ENCODE measurements at regions not wholly inside any gene's neighbourhood (a gene's known extent, or its start where the extent isn't known, plus 50 kb on each side); places are given as distances from the start of the nearest gene placed in this dataset.

DNA sequence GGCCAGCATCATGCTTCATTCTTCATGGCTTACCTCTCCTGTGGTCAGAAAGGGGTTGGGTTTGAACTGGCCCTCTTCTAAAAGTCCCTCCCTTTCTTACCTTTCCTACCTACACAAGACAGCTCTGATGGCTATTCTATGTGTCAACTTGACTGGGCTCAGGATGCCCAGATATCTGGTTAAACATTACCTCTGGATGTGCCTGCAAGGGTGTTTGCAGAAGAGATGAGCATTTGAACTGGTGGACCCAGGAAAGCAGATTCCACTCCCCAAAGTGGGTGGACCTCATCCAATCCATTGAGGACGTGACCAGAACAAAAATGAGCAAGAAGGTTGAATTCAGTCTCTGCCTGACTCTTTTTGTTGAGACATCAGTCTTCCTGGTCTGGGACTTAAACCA, 79.0 kb upstream of the TCF7L2 start:
- Histone ChIP-seq H3K4me1 (peaks cover 0 to 5% (median 0%) of the 10 kb centered on the region in 9 donors), H3K36me3 (no peaks in the 10 kb centered on the region), H3K4me3 (no peak overlapping the region), H3K27me3 (no peaks in the 10 kb centered on the region), H3K9me3 (peaks cover 0 to 32% (median 12%) of the 10 kb centered on the region in 11 donors), H3K27ac (no peak overlapping the region)
- DNase-seq (no peak), ATAC-seq (no peak)
- intact Hi-C loops (cut with DNase I): no loop called here
- WGBS, 2 donors: 91 to 98% methylated on average over 1 of the region's 1 CpG
- TF ChIP-seq, protein P1, sequence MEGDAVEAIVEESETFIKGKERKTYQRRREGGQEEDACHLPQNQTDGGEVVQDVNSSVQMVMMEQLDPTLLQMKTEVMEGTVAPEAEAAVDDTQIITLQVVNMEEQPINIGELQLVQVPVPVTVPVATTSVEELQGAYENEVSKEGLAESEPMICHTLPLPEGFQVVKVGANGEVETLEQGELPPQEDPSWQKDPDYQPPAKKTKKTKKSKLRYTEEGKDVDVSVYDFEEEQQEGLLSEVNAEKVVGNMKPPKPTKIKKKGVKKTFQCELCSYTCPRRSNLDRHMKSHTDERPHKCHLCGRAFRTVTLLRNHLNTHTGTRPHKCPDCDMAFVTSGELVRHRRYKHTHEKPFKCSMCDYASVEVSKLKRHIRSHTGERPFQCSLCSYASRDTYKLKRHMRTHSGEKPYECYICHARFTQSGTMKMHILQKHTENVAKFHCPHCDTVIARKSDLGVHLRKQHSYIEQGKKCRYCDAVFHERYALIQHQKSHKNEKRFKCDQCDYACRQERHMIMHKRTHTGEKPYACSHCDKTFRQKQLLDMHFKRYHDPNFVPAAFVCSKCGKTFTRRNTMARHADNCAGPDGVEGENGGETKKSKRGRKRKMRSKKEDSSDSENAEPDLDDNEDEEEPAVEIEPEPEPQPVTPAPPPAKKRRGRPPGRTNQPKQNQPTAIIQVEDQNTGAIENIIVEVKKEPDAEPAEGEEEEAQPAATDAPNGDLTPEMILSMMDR (IDR thresholded peaks at IDR 0.05): no peak

DNA sequence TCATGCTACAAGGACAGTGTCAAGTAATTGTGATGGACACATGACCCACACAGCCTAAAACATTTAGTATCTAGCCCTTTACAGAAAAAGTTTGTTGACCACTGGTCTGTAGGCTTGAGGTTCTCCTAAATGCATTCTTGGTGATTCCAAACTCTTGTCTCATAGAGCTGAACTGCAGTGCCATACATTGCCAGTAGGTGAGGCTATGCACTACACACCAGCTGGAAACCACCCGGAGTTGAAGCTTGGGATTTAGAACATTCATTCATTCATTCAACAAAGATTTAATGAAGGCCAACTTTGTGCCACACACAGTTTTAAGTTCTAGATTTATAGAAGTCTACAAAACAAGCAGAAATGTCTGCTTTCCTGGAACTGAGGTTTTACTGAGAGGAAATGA, 77.3 kb upstream of the TCF7L2 start:
- Histone ChIP-seq H3K4me3 (no peak overlapping the region), H3K36me3 (no peaks in the 10 kb centered on the region), H3K9me3 (peaks cover 0 to 32% (median 12%) of the 10 kb centered on the region in 11 donors), H3K27ac (no peak overlapping the region), H3K4me1 (peaks cover 0 to 10% (median 0%) of the 10 kb centered on the region in 9 donors), H3K27me3 (no peaks in the 10 kb centered on the region)
- TF ChIP-seq, protein P1 (IDR thresholded peaks at IDR 0.05): peak in 5 of 9 donors; percentile 3 to 31 (median 21)
- intact Hi-C loops (cut with DNase I): no loop called here
- 86 to 92% methylated on average over 1 of the region's 1 CpG for WGBS, 2 donors
- DNase-seq: no peak
- no peak for ATAC-seq

DNA sequence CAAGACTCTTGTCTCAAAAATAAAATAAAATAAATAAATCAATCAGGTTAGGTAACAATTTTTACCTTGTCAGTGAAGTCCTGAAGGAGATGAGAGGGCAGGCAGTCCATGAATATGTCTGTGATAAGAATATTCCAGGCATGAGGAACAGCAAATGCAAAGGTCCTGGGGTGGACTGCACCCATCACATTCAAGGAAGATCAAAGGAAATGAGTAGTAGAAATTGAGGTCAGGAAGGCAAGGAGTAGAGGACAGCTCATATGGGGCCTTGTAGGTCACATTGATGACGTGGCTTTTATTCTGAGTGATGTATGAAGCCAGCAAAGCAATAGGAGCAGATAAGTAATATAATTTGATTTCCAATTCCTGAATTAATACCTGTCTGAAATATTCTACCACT, 76.5 kb upstream of the TCF7L2 start:
- 88 to 95% methylated on average over 1 of the region's 1 CpG for WGBS, 2 donors
- DNase-seq: no peak

GRCh38 chr10:112874982-112875381, 75.1 kb upstream of the TCF7L2 start:
- Histone ChIP-seq H3K9me3 (peaks cover 0 to 32% (median 12%) of the 10 kb centered on the region in 11 donors), H3K4me1 (peaks cover 0 to 10% (median 0%) of the 10 kb centered on the region in 9 donors), H3K36me3 (no peaks in the 10 kb centered on the region), H3K27ac (no peak overlapping the region), H3K27me3 (no peaks in the 10 kb centered on the region), H3K4me3 (no peak overlapping the region)
- 87 to 91% methylated on average over 4 of the region's 4 CpGs for WGBS, 2 donors
- no peak for ATAC-seq
- TF ChIP-seq, protein P1 (IDR thresholded peaks at IDR 0.05): no peak
- intact Hi-C loops (cut with DNase I): no loop called here
- no peak for DNase-seq

More for the DNA sequence above, 76.5 kb upstream of the TCF7L2 start:
- no peak for ATAC-seq
- no peak overlapping the region for H3K27ac ChIP-seq
- no peaks in the 10 kb centered on the region for H3K36me3 ChIP-seq
- no peak overlapping the region for H3K4me3 ChIP-seq
- H3K27me3 ChIP-seq: no peaks in the 10 kb centered on the region
- TF ChIP-seq, protein P1 (IDR thresholded peaks at IDR 0.05): no peak
- intact Hi-C loops (cut with DNase I): no loop called here
- H3K4me1 ChIP-seq: peaks cover 0 to 10% (median 0%) of the 10 kb centered on the region in 9 donors
- H3K9me3 ChIP-seq: peaks cover 0 to 32% (median 12%) of the 10 kb centered on the region in 11 donors
